Lung (tissue), 11 donors: ENCODE measurements at regions not wholly inside any gene's neighbourhood (a gene's known extent, or its start where the extent isn't known, plus 50 kb on each side); places are given as distances from the start of the nearest gene placed in this dataset.

Source experiments
- ATAC-seq: fragments of 200-7000 bp; cut with Tn5 transposase; one replicate; pipeline ENCODE4 v1.9.1; 2020; ENCODE audit warnings: moderate number of reproducible peaks; ENCODE audit not compliant: insufficient read depth, low FRiP score
- DNase-seq, 3 donors: peaks; one replicate each; pipeline ENCODE4 v3.0.0-alpha.2; 2013 to 2017
- H3K27ac ChIP-seq, 2 donors: one replicate each; pipeline ENCODE4 v1.5.1; 2013; ENCODE audit warnings: mild to moderate bottlenecking in 2 of 2, moderate library complexity in 2 of 2, control low read depth in 1 of 2, inconsistent platforms in 1 of 2, low read depth in 1 of 2, low read length in 1 of 2
- H3K27me3 ChIP-seq, 3 donors: one replicate each; pipeline ENCODE4 v1.5.1; 2013; ENCODE audit warnings: low read length in 2 of 3; ENCODE audit not compliant: control insufficient read depth in 3 of 3, insufficient read depth in 3 of 3
- H3K36me3 ChIP-seq, 4 donors: one replicate each; pipeline ENCODE4 v1.5.1; 2013; ENCODE audit warnings: low read length in 4 of 4, mild to moderate bottlenecking in 1 of 4, moderate library complexity in 1 of 4; ENCODE audit not compliant: control insufficient read depth in 4 of 4, insufficient read depth in 4 of 4
- H3K4me1 ChIP-seq, 5 donors: one replicate each; pipeline ENCODE4 v1.5.1; 2013; ENCODE audit warnings: low read length in 5 of 5, mild to moderate bottlenecking in 2 of 5, moderate library complexity in 1 of 5; ENCODE audit not compliant: control insufficient read depth in 5 of 5, insufficient read depth in 5 of 5
- H3K4me3 ChIP-seq: one replicate; pipeline ENCODE4 v1.5.1; 2013; ENCODE audit warnings: mild to moderate bottlenecking, control low read depth, moderate library complexity
- H3K9ac ChIP-seq, 2 donors: one replicate each; pipeline ENCODE4 v1.5.1; 2013; ENCODE audit warnings: low read length in 2 of 2, control low read depth in 1 of 2; ENCODE audit not compliant: insufficient read depth in 1 of 2
- H3K9me3 ChIP-seq, 4 donors: one replicate each; pipeline ENCODE4 v1.5.1; 2013; ENCODE audit warnings: low read length in 3 of 4, mild to moderate bottlenecking in 1 of 4, moderate library complexity in 1 of 4; ENCODE audit not compliant: control insufficient read depth in 4 of 4, insufficient read depth in 3 of 4
- CTCF ChIP-seq: IDR thresholded peaks from 2 replicates; pipeline ENCODE4 v1.5.1; 2012; ENCODE audit warnings: mild to moderate bottlenecking; ENCODE audit errors: control extremely low read depth, extremely low read depth
- WGBS, 2 donors: extraction: QIAGEN DNeasy Blood & Tissue Kit; methylation state at CpG; one replicate each; pipeline ENCODE4 v1.1.7; 2013; 5-methylcytosine and 5-hydroxymethylcytosine counted together
- donor health status: control.
- donor health status: control.
- donor health status: Bipolar disorder and iron deficiency.
- donor health status: healthy.
- donor health status: DM: yes; HTN: yes; CAD: no.

GRCh38 chr9:20082831-20083230 lies 294.0 kb upstream of the SLC24A2 start:
- Histone ChIP-seq H3K4me1 (no peaks in the 10 kb centered on the region), H3K4me3 (no peak overlapping the region), H3K36me3 (no peaks in the 10 kb centered on the region), H3K27ac (no peak overlapping the region), H3K9me3 (peaks cover 0 to 2% (median 0%) of the 10 kb centered on the region in 4 donors), H3K27me3 (no peaks in the 10 kb centered on the region), H3K9ac (no peak overlapping the region)
- TF ChIP-seq CTCF = no peak
- ATAC-seq (no peak), DNase-seq (no peak)
- WGBS, 2 donors = 40 to 94% methylated on average over 1 of the region's 1 CpG

DNA sequence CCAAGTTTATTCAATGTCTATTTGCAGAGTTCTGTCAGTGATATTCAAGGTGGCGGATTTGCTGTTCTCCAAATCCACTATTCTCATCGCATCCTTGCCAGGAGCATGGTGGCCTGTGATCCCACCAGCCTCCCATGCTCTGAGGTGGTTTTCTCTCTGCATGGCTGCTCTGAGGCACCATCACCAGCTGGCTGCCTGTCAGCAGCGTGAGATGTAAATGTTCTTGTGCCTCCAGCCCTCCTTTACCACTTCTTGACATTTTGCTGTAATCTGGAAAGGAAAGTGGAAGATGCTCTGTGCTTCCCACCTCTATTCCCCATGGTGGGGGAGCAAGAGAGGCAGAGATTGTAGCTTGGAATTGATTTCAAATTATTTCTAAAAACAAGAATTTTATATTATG lies 293.6 kb upstream of the SLC24A2 start:
- Histone ChIP-seq H3K9ac (no peak overlapping the region), H3K9me3 (peaks cover 0 to 2% (median 0%) of the 10 kb centered on the region in 4 donors), H3K4me3 (no peak overlapping the region), H3K27me3 (no peaks in the 10 kb centered on the region), H3K36me3 (no peaks in the 10 kb centered on the region), H3K4me1 (no peaks in the 10 kb centered on the region), H3K27ac (no peak overlapping the region)
- DNase-seq = no peak
- WGBS, 2 donors = 93 to 95% methylated on average over 3 of the region's 3 CpGs
- no peak for TF ChIP-seq CTCF
- no peak for ATAC-seq

GRCh38 chr9:20078246-20078645 lies 289.4 kb upstream of the SLC24A2 start:
- DNase-seq = no peak
- Histone ChIP-seq H3K27me3 (peaks cover 0 to 4% (median 0%) of the 10 kb centered on the region in 3 donors), H3K9me3 (peaks cover 0 to 4% (median 0%) of the 10 kb centered on the region in 4 donors), H3K4me3 (no peak overlapping the region), H3K9ac (no peak overlapping the region), H3K4me1 (no peaks in the 10 kb centered on the region), H3K27ac (no peak overlapping the region), H3K36me3 (no peaks in the 10 kb centered on the region)
- no peak for ATAC-seq
- TF ChIP-seq CTCF = no peak

DNA sequence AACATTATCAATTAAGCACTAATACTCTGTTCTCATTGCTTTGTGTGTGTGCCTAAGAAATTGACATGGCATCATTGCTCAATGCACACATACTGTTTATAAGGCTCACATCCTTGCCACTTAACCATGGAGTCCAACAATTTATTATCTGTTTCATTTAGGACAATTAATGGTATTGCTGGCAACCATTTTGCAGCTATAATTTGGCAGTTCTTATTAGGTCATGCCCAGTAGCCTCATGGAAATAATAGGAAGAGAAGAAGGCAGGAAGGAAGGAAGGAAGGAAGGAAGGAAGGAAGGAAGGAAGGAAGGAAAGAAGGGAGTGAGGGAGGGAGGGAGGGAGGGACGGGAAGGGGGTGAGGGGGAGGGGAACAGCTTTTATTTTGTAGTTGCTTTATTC lies 285.5 kb upstream of the SLC24A2 start:
- no peak overlapping the region for H3K4me3 ChIP-seq
- DNase-seq (no peak), ATAC-seq (no peak)
- no peak overlapping the region for H3K9ac ChIP-seq
- H3K4me1 ChIP-seq = no peaks in the 10 kb centered on the region
- no peak overlapping the region for H3K27ac ChIP-seq
- WGBS, 2 donors = 33 to 53% methylated on average over 1 of the region's 1 CpG
- TF ChIP-seq CTCF = no peak
- peaks cover 0 to 7% (median 0%) of the 10 kb centered on the region in 3 donors for H3K27me3 ChIP-seq
- no peaks in the 10 kb centered on the region for H3K36me3 ChIP-seq
- H3K9me3 ChIP-seq = peaks cover 0 to 4% (median 0%) of the 10 kb centered on the region in 4 donors
